Chondrocyte (in vitro differentiated cells): ENCODE measurements at regions not wholly inside any gene's neighbourhood (a gene's known extent, or its start where the extent isn't known, plus 50 kb on each side); places are given as distances from the start of the nearest gene placed in this dataset.

Experiments
- DNase-seq: peaks from one replicate; pipeline ENCODE4 v3.0.0; 2021; ENCODE audit warnings: mixed read lengths, low spot score
- H3K27ac Mint-ChIP-seq: one replicate; pipeline ENCODE4 v1.8.0; 2021; ENCODE audit warnings: mild to moderate bottlenecking, moderate library complexity, mixed read lengths; ENCODE audit not compliant: unreplicated experiment
- H3K27me3 Mint-ChIP-seq: 2 replicates; pipeline ENCODE4 v1.8.0; 2021; ENCODE audit warnings: low read depth, mixed read lengths
- H3K36me3 Mint-ChIP-seq: 2 replicates; pipeline ENCODE4 v1.8.0; 2021; ENCODE audit warnings: low read depth, mixed read lengths
- H3K4me1 Mint-ChIP-seq: 2 replicates; pipeline ENCODE4 v1.8.0; 2021; ENCODE audit warnings: low read depth, mild to moderate bottlenecking, mixed read lengths
- H3K4me3 Mint-ChIP-seq: one replicate; pipeline ENCODE4 v1.8.0; 2021; ENCODE audit warnings: mild to moderate bottlenecking, moderate library complexity, mixed read lengths; ENCODE audit not compliant: unreplicated experiment
- H3K9me3 Mint-ChIP-seq: 2 replicates; pipeline ENCODE4 v1.8.0; 2021; ENCODE audit warnings: low read depth, mixed read lengths
- TF ChIP-seq, protein P1 (sequence below): fragments of 200-600 bp; sonication (generic); IDR thresholded peaks from 2 replicates; pipeline ENCODE4 v1.5.0; 2021; ENCODE audit warnings: antibody characterized with exemption, mild to moderate bottlenecking, moderate library complexity

DNA sequence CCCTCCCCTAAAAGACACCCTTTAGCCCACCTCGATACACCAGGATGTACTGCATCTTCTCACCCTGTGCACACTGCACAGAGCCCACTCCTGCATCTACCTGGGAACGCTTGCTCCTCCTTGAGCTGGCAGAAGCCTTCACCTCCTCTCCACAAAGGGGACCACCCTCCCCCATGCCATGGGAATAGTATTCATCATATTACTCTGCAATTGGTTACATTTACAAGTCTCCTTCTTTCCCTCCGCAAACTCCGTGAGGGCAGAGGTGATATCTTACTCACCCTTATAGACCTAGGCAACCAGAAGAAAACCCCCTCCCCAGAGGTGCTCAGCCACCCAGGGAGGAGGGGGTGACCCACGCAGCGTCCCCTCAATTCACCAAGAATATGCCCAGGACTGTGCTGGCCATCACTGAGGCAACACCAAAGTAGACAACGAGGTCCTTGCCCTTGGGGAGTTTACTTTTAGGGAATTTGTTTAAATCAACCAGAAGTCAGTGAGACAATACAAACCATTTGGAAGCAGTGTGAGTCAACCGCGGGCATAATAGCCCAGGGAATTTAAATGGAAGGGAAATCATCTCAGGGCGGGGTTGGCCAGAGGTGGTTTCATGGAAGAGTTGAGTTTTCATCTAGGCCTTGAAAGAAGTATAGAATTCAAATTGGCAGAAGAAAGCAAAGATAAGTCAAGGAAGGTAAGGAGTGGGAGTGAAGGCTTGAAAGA, 214.5 kb downstream of the BARX2 start:
- Mint-ChIP-seq H3K27me3 (peaks cover 26% of the 10 kb centered on the region), H3K9me3 (no peaks in the 10 kb centered on the region), H3K4me1 (no peaks in the 10 kb centered on the region), H3K27ac (no peak overlapping the region), H3K36me3 (no peaks in the 10 kb centered on the region), H3K4me3 (no peak overlapping the region)
- TF ChIP-seq, protein P1, sequence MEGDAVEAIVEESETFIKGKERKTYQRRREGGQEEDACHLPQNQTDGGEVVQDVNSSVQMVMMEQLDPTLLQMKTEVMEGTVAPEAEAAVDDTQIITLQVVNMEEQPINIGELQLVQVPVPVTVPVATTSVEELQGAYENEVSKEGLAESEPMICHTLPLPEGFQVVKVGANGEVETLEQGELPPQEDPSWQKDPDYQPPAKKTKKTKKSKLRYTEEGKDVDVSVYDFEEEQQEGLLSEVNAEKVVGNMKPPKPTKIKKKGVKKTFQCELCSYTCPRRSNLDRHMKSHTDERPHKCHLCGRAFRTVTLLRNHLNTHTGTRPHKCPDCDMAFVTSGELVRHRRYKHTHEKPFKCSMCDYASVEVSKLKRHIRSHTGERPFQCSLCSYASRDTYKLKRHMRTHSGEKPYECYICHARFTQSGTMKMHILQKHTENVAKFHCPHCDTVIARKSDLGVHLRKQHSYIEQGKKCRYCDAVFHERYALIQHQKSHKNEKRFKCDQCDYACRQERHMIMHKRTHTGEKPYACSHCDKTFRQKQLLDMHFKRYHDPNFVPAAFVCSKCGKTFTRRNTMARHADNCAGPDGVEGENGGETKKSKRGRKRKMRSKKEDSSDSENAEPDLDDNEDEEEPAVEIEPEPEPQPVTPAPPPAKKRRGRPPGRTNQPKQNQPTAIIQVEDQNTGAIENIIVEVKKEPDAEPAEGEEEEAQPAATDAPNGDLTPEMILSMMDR = no peak
- no peak for DNase-seq

DNA sequence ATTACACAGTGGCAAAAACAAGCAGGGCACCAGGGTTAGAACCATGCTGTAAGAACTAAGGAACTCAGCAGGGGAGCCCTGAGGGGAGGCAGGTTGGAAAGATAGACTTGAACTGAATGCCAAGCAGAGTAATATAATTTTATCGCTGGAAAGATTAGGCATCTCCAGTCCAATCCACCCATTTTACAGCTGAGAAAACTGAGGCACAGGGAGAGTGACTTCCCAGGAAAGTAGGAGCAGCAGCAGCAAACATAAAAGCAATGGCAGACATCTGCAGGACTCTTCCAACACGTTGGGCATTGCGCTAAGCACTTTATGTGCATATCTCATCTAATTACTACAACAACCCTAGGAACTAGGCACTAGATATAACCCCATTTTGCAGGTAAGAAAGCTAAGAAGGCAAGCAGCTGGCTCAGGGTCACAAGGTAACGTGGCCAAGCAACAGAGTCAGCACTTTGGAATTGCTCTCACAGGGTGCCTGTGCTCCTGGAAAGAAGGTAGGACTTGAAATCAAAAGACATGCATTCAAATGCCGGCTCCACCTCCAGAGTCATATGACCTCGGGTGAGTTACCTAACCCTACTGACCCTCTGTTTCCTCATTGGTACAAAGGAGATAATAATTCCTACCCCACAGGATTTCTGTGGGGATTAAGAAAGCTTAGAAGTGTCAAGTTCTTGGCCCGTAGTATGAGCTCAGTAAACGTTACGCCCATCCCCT, 215.3 kb downstream of the BARX2 start:
- peaks cover 27% of the 10 kb centered on the region for H3K27me3 Mint-ChIP-seq
- no peaks in the 10 kb centered on the region for H3K9me3 Mint-ChIP-seq
- H3K36me3 Mint-ChIP-seq = no peaks in the 10 kb centered on the region
- H3K4me1 Mint-ChIP-seq = no peaks in the 10 kb centered on the region
- TF ChIP-seq, protein P1 = no peak
- no peak overlapping the region for H3K4me3 Mint-ChIP-seq
- H3K27ac Mint-ChIP-seq = no peak overlapping the region
- DNase-seq = no peak

DNA sequence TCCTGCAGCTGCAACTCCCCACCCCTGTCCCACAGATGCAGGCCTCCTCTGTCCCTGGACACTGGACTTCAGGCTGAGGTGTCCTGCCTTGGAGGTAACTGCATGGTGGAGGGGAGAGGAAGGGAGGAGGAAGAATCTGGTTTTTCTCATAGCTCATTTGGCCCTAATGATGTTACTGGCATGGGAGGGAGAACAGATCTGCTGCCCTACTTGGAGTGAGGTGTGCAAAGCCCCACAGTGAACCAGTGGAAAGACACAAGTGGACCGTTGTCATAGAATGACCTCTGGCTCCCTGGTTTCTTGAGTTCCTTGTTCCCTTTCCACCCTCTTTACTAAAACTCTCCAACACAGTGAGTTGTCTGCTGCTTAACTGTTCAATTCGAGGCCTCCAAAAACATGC, 215.9 kb downstream of the BARX2 start:
- no peak for DNase-seq
- Mint-ChIP-seq H3K27ac (no peak overlapping the region), H3K4me3 (no peak overlapping the region), H3K27me3 (peaks cover 23% of the 10 kb centered on the region), H3K4me1 (no peaks in the 10 kb centered on the region), H3K9me3 (no peaks in the 10 kb centered on the region), H3K36me3 (no peaks in the 10 kb centered on the region)
- TF ChIP-seq, protein P1 = no peak

GRCh38 chr11:129592191-129592590, 216.5 kb downstream of the BARX2 start:
- Mint-ChIP-seq H3K4me3 (no peak overlapping the region), H3K27ac (no peak overlapping the region), H3K27me3 (peaks cover 19% of the 10 kb centered on the region), H3K4me1 (no peaks in the 10 kb centered on the region), H3K36me3 (no peaks in the 10 kb centered on the region), H3K9me3 (no peaks in the 10 kb centered on the region)
- no peak for DNase-seq
- TF ChIP-seq, protein P1 = no peak

DNA sequence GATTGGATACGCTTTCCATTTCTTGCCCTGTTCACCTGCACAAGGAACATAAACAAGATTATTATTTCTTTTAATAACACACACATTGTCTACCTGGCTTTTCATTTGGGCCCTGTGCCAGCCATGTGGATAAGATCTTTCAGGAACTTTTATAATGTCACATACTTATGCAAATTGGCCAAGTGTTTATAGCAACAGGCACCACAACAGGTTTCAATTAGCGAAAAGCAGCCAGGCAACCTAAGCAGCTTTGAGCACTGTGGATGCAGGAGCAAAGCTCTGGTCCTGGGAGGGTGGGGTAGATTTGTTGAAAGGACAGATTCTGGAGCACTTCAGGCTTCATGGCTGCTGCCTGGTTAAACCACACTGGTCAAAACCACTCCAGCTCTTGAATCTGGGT, 217.4 kb downstream of the BARX2 start:
- Mint-ChIP-seq H3K27ac (no peak overlapping the region), H3K27me3 (peaks cover 16% of the 10 kb centered on the region), H3K36me3 (no peaks in the 10 kb centered on the region), H3K4me1 (no peaks in the 10 kb centered on the region), H3K9me3 (no peaks in the 10 kb centered on the region), H3K4me3 (no peak overlapping the region)
- TF ChIP-seq, protein P1 = no peak
- DNase-seq = no peak
